ENCODE measurements at regions not wholly inside any gene's neighbourhood (a gene's known extent, or its start where the extent isn't known, plus 50 kb on each side); places are given as distances from the start of the nearest gene placed in this dataset.
"Not testable (repeated sequence)": the region's sequence is repeated elsewhere in the genome, so short reads cannot be mapped to it uniquely, and the experiment has no call there.

- Histone ChIP-seq H3K27ac (no peak overlapping the region), H3K4me3 (no peak overlapping the region)
- no peak for DNase-seq (ENCODE audit: low spot score)
- TF ChIP-seq CTCF (IDR thresholded peaks at IDR 0.05): no peak
Measured at GRCh38 chr2:82199493-82199852, 1894.9 kb upstream of the LRRTM1 start.

GRCh38 chr2:82198809-82199492 is 1894.4 kb upstream of the LRRTM1 start:
- H3K27ac ChIP-seq: no peak overlapping the region
- no peak for TF ChIP-seq CTCF (IDR thresholded peaks at IDR 0.05)
- no peak for DNase-seq (ENCODE audit: low spot score)
- H3K4me3 ChIP-seq: no peak overlapping the region

- TF ChIP-seq CTCF (IDR thresholded peaks at IDR 0.05): no peak
- H3K27ac ChIP-seq: no peak overlapping the region
- no peak for DNase-seq (ENCODE audit: low spot score)
- H3K4me3 ChIP-seq: no peak overlapping the region
Measured at GRCh38 chr2:82182270-82182669, 1877.7 kb upstream of the LRRTM1 start.

GRCh38 chr2:82175210-82175609 is 1870.7 kb upstream of the LRRTM1 start:
- H3K4me3 ChIP-seq; H3K27ac ChIP-seq; DNase-seq (ENCODE audit: low spot score): not testable (repeated sequence)

GRCh38 chr2:82172483-82172882 is 1867.9 kb upstream of the LRRTM1 start:
- no peak for TF ChIP-seq CTCF (IDR thresholded peaks at IDR 0.05)
- Histone ChIP-seq H3K4me3 (no peak overlapping the region), H3K27ac (no peak overlapping the region)
- DNase-seq (ENCODE audit: low spot score): no peak

GRCh38 chr2:82169379-82169778 is 1864.8 kb upstream of the LRRTM1 start:
- no peak for TF ChIP-seq CTCF (IDR thresholded peaks at IDR 0.05)
- Histone ChIP-seq H3K4me3 (no peak overlapping the region), H3K27ac (no peak overlapping the region)
- no peak for DNase-seq (ENCODE audit: low spot score)

GRCh38 chr2:82165377-82165776 is 1860.8 kb upstream of the LRRTM1 start:
- no peak overlapping the region for H3K27ac ChIP-seq
- DNase-seq (ENCODE audit: low spot score): no peak
- H3K4me3 ChIP-seq: no peak overlapping the region
- no peak for TF ChIP-seq CTCF (IDR thresholded peaks at IDR 0.05)

Data from coronary artery (tissue), 2 donors.